DND-41 (cell line): ENCODE measurements at regions not wholly inside any gene's neighbourhood (a gene's known extent, or its start where the extent isn't known, plus 50 kb on each side); places are given as distances from the start of the nearest gene placed in this dataset.

Experiments
- CTCF ChIP-seq: IDR thresholded peaks from 2 replicates; pipeline ENCODE4 v1.5.1; 2012; ENCODE audit warnings: borderline replicate concordance, low read length, moderate library complexity, mild to moderate bottlenecking; ENCODE audit not compliant: poor library complexity, severe bottlenecking; ENCODE audit errors: extremely low read depth
- EZH2 ChIP-seq: IDR thresholded peaks from 3 replicates; pipeline ENCODE4 v1.6.1; 2012; ENCODE audit warnings: borderline replicate concordance, low read depth, mild to moderate bottlenecking, moderate library complexity, low read length, inconsistent platforms; ENCODE audit not compliant: severe bottlenecking

DNA sequence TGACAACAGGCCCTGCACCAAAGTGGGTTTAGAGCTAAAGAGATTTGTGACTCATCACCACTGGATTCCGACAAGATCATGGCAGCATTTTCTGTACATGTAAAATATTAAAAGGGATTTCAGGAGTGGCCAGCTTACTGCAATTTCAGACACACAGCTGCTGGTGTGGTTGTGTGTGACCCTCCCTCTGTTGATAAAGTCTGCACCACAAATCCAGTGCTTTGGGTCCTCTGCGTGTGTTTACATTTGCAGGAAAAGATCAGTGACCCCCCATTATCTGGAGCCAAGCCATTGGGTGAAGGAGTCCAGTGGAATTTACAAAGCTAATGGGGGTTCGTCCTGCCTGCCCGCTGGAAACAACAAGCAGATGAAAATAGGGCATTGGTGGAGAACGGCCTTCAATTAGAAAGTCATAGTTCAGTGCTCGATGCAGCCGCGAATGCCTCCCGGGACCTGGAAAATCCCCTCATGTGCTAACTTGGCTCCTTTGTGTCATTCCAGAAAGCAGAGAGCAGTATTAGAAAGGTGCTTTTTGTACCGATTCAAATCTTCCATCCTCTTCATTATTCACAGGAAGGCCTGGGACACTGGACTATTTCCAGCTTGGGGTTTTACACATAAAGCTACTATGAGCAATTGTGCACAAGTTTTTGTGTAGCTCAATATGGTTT is 188.5 kb upstream of the TMEM132C start:
- TF ChIP-seq CTCF (no peak), EZH2 (no peak)
